Activated CD4-positive, CD25-positive, alpha-beta regulatory T cell treated with anti-CD3 and anti-CD28 coated beads, Interleukin-2, amount 50 U/mL, for 16 hours (primary cell): ENCODE measurements at regions not wholly inside any gene's neighbourhood (a gene's known extent, or its start where the extent isn't known, plus 50 kb on each side); places are given as distances from the start of the nearest gene placed in this dataset.
A peak's percentile ranks its signal among the peaks of the same experiment; 100 is the strongest.

Source experiments
- DNase-seq: peaks from one replicate; pipeline ENCODE4 v3.0.0-alpha.2; 2020; ENCODE audit warnings: low read depth, low spot score

- DNase-seq = no peak
Observed at GRCh38 chr6:209432-210103, 82.7 kb upstream of the DUSP22 start.

DNA sequence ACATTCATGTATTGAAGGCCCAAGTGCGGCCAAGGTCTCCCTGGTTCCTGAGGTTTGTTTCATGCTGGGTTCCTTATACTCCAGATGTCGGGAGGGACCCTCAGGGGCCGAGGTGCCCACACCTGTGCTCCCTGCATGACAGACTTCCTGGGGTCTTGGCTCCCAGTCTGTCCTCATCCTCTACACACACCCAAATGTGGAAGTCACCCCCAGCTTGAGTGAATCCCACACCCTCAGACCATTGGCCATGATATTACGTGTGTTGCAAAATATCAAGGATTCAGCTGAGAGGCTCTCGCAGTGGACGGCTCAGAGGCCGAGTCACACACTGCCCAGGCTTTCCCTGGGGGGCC, 82.2 kb upstream of the DUSP22 start:
- DNase-seq = no peak

DNA sequence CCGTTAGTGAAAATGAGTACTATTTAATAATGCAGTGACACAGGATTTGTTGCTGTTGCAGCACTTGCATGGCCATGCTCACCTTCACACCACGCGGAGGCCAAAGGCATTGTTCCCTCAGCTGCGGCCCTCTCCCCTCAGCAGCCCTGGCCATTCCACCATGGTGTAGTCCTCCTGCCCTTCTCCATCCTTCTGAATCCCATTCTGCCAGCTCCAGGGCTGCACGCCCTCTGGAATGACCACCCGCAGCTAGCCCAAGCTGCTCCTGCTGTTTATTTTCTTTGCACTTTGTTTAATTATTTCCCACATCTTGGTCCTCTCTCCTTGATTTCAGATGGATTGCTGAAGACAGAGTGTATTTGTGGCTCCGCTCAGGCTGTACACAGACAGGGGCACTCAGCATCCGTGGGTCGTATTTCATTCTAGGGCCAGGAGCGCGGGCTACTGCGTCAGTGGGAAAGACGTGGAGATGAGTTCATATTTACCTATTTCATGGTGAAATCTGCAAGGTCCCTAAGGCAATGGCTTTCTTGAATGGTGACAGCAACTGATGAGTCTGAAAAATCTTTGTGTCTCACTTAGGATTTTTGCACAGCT, 81.4 kb upstream of the DUSP22 start:
- DNase-seq = no peak

- DNase-seq = no peak
Observed at GRCh38 chr6:211871-212497, 80.3 kb upstream of the DUSP22 start.

DNA sequence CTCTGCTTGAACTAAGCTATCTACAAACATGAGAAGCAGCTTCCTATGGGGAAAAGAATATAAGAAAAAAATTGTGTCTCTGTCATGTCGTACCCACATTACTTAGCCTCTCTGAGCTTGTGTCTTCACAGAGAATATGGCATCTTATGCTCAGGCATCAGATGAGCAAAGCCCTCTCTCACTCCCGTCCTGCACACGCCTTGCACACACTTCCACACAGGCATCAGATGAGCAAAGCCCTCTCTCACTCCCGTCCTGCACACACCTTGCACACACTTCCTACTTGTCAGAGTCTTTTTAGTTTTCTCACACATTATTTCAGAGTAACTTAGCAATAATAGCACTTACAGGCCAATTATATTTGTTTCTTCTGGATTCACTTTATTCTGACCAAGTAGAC, 79.0 kb upstream of the DUSP22 start:
- no peak for DNase-seq

DNA sequence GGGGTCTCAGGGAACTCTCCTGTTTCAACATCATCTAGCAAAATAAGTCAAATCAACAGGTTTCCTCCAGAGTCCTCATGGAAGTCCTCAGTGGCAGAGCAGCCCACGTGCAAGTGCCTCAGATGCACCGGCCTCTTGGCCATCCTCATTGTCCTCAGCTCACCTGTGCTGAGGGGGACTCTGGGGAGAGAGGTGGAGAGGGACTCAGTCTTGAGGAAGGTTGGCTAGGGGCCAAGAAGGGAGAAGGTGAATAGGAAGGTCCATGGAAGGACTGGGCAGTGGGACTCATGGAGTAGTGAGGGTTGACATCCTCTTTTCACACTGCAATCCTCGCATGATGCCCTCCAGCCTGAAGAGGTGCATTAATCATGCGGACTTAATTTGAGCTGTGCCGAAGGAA, 77.9 kb upstream of the DUSP22 start:
- DNase-seq = no peak

DNA sequence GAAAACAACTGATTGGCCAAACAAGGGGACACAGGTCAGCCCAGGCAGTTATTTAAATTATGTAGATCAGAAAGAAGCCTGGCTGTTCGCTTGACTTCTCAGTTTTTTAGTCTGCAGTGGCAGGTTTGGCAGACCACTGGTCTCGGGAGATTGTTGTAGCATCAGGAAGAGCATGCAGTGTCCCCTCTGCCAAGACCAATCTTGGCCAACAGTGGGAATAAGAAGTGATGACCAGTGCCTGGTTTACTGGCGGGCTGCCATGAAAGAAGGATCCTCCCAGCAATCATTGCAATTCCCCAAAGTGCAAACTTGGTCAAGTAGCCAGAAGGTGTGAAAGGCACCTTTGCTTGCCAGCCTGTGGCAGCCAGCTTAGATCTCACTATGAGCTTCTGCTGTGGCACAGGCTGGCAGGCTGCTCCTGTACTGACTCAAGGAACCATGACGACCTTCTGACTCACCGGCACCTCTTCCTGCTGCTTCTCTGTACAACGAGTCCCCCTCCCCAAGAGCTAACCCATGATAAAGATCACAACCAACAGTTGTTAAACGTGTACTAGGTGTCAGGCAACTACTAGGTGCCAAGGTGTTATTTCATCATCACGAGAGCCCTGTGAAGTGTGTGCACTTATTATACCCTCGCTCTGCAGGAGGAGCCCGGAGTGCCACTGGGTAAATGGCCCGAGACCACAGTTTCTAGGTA, 76.8 kb upstream of the DUSP22 start:
- DNase-seq = peak; percentile 31

DNA sequence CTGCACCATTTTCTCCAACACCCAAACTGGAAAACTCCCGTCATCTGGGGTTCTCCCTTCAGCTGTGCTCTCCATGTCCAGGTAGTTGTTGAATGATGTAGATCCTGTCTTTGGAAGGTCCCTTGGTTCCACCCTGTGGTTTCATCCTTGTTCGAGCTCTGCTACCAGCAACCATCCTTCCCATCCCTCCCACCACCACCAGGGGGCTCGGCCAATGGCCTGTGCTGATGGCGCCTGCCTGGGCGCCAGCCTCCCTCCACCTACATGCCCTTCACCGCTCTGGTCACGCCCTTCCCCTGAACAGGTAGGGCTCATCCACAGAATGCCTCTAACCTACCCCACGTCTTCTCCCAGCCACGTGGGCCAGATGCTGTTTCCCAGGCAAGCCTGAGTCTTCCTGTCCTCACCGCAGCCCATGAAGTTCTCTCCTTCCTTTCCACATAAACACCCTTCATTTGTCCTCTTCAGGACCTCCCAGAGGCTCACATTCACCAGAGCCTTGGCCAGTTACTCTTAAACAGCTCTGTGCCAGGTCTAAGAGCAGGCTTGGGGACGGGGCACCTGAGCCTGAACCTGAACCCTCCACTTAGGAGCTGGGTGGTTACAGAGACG, 75.1 kb upstream of the DUSP22 start:
- no peak for DNase-seq

GRCh38 chr6:218153-219018, 73.9 kb upstream of the DUSP22 start:
- DNase-seq = no peak

GRCh38 chr6:219019-219570, 73.2 kb upstream of the DUSP22 start:
- no peak for DNase-seq

DNA sequence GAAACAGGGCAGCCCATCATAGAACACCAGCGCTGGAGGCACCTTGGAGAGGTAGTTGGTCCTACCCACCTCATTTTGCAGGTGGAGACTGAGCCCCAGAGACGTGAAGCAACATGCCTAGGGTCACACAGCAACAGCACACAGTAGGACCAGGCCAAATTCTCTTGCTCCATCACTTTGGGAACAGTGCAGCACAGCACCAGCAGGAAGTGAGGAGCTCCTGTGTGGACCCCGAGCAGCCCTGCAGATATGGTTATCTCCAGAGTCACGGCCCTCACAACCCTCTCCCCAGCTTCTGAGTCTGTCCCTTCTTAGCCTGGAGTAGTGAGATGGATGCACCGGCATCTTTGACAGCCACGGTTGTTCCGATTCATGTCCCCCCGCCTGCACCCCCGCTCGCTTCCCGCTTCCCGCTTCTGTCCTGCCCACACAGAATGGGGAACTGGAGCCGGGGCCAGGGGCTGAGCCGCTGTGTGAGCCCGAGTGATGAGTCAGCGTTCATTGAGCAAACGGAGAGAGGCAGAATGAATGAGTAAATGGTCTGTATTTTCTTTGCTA, 72.6 kb upstream of the DUSP22 start:
- no peak for DNase-seq

GRCh38 chr6:220312-220711, 72.0 kb upstream of the DUSP22 start:
- no peak for DNase-seq

DNA sequence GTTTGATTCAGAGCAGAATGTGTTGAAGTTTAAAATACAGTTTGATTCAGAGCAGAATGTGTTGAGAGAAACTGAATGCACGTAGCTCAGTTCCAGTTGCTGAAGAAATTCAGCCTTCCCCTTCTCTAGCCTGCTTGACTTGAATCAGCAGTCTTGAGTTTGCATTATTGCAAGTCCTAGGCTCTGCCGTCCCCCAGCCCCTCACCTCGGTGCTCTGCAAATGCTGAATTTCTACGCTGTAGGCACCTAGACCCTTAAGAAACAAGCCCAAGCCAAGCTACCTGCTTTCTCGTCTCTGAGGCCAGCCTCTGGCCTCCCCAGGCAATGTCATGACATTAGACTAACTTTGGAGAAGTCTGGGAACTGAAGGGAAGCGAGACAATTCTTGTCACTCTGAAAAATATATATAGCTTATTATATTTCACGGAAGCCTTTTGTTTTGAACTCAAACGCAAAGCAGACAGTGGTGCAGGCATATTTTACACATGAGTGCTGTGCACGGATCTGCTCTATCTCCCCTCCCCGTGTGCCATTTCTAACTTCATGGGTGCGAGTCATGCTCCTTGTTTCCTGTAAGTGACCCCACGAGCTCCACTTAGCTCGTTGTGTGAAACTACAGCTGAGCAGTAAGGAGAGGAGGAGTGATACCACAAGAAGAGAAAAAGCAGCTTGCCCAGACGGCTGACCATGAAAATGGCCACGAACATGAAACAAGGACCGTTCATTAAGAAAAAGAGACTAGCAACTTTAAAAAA, 71.4 kb upstream of the DUSP22 start:
- no peak for DNase-seq

DNA sequence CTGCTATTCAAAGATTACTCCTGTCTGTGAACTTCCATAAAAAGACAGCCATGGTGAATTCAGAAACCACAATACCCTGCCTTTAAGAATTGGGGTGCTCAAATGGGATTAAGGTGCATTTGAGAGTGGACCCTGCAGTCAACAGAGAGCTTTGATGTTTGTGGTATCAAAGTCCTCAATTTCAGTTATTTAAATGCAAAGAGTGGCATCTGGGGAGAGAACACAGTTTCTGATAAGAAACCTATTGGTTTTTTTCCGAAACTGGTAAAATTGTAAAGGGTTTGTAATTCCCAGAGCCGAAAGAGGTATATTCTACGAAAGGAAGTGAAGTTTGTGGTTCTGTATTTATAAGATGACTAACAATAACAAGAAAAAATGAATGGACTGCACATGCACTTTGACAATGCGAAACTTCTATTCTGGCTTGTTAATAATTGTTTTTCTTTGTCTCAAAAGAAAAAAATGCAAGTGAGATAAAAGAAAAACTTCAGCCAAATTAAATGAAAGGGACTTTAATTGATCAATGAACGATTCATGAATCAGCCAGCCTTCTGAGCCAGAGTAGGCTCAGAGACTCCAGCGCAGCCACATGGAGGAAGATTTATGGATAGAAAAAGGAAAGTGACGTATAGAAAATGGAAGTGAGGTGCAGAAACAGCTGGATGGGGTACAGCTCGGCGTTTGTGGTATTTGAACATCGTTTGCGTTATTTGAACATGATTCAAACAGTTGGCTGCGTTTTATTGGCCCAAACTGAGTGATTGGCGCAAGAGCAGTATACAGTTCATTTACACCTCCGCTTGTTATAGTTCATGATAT, 70.5 kb upstream of the DUSP22 start:
- no peak for DNase-seq

DNA sequence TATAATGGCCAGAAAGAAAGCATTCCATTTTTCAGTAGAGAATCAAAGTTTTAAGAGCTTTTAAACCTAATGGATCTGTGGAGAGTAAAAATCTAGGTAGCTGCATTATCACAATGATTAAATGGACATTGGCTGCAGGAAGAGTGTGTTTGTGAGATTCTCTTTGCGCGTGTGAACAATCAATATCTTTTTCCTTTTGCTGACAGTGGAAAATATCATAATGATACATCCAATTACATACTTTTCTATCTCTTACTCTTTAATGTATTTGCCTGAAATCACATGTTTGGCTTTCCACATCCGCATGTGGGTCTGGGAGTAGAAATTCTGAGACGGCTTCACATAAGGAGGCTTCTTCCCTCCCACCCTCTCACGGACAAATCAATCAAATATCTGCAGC, 69.8 kb upstream of the DUSP22 start:
- no peak for DNase-seq

DNA sequence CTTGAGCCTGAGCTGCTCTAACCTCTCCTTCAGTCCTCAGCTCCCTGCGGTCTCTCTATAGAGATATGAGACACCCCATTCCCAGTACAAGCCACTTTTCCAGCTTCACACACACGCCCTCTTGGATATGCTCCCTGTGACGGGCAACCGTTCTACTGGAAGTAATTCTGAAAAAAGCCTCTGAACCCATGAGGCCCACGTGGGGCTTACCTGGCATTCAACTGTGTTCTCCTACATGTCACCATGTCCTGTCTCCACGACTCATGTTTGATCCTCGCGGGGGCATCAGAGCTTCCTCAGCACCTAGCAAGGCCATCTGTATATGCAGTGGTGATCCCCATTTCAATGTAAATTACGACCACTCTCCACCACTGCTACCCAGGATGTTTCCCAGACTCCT, 69.2 kb upstream of the DUSP22 start:
- DNase-seq = no peak

DNA sequence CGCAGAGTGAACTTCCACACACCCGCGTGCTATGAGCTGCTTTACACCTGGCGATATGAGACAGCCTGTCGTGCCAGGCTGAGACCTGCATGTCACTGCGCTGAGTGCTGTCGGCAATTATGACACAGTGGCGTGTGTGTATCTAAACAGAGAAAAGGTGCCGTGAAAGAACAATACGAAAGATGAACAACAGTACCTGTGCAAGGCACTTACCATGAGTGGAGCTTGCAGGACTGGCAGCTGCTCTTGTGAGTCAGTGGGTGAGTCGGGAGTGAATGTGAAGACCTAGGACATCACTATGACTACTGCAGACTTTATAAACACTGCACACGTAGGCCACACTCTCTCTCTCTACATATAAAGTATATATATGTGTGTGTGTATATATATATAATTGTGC, 68.5 kb upstream of the DUSP22 start:
- DNase-seq = no peak

- no peak for DNase-seq
Observed at GRCh38 chr6:224350-224749, 67.9 kb upstream of the DUSP22 start.

DNA sequence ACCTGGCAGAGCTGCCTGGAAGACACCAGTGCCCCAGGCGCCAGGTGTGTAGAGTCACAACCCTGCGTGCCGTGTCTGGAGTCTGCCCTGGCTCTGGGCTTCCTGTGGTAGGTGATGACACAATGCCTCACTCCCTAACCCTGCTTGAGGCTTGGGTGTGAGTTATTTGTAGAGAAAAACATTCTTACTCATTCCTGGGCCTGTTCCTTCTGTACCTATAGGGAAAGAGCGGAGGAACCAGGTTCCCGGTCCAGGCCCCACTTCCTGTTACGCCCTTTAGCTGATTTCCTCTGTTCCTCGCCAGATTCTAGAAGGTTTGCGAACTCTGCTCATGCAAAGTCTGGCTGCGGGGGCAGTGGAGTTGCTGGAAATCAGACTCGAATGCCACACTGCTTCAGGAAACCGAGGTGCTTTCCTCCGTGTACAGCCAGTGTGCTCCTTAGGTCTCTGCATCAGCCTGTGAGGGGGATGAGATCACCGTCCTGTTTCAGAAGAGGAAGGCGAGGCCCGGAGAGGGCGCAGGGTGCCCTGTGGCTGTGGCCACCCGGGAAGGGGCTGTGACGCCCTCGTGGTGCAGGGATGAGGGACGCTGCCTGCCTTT, 67.1 kb upstream of the DUSP22 start:
- peak; percentile 37 for DNase-seq
